COLO668 (cell line): ENCODE measurements at regions not wholly inside any gene's neighbourhood (a gene's known extent, or its start where the extent isn't known, plus 50 kb on each side); places are given as distances from the start of the nearest gene placed in this dataset.
"Not testable (repeated sequence)": the region's sequence is repeated elsewhere in the genome, so short reads cannot be mapped to it uniquely, and the experiment has no call there.

Source experiments
- DNase-seq: peaks from one replicate; lab custom pipeline; 2025; ENCODE audit not compliant: unreplicated experiment; lab: John Stamatoyannopoulos, UW

GRCh38 chr1:224029286-224030025 is 84.5 kb upstream of the FBXO28 start:
- DNase-seq: not testable (repeated sequence)

GRCh38 chr1:224028802-224029201 is 85.1 kb upstream of the FBXO28 start:
- DNase-seq: not testable (repeated sequence)

- not testable (repeated sequence) for DNase-seq
Measured at GRCh38 chr1:224023122-224023521, 90.8 kb upstream of the FBXO28 start.

GRCh38 chr1:224022249-224022970 is 91.5 kb upstream of the FBXO28 start:
- DNase-seq: not testable (repeated sequence)

GRCh38 chr1:224019866-224020265 is 94.0 kb upstream of the FBXO28 start:
- not testable (repeated sequence) for DNase-seq

GRCh38 chr1:224015782-224016181 is 98.1 kb upstream of the FBXO28 start:
- DNase-seq: not testable (repeated sequence)

GRCh38 chr1:224014330-224014649 is 99.6 kb upstream of the FBXO28 start:
- DNase-seq: no peak

- not testable (repeated sequence) for DNase-seq
Measured at GRCh38 chr1:224013626-224014329, 100.1 kb upstream of the FBXO28 start.

GRCh38 chr1:224012807-224013434 is 101.0 kb upstream of the FBXO28 start:
- DNase-seq: not testable (repeated sequence)

GRCh38 chr1:224012162-224012561 is 101.7 kb upstream of the FBXO28 start:
- DNase-seq: not testable (repeated sequence)

- not testable (repeated sequence) for DNase-seq
Measured at GRCh38 chr1:224011751-224012150, 102.2 kb upstream of the FBXO28 start.

GRCh38 chr1:224011153-224011552 is 102.8 kb upstream of the FBXO28 start:
- DNase-seq: not testable (repeated sequence)

GRCh38 chr1:224005973-224006372 is 107.9 kb upstream of the FBXO28 start:
- DNase-seq: not testable (repeated sequence)

GRCh38 chr1:224004552-224005315 is 109.2 kb upstream of the FBXO28 start:
- peak; percentile 22 for DNase-seq

GRCh38 chr1:224003896-224004295 is 110.0 kb upstream of the FBXO28 start:
- DNase-seq: not testable (repeated sequence)

- DNase-seq: not testable (repeated sequence)
Measured at GRCh38 chr1:224001757-224002156, 112.2 kb upstream of the FBXO28 start.

GRCh38 chr1:223999761-224000160 is 114.2 kb upstream of the FBXO28 start:
- DNase-seq: not testable (repeated sequence)

- not testable (repeated sequence) for DNase-seq
Measured at GRCh38 chr1:223998676-223999455, 115.0 kb upstream of the FBXO28 start.

GRCh38 chr1:223996376-223996775 is 117.5 kb upstream of the FBXO28 start:
- not testable (repeated sequence) for DNase-seq
